RWPE1 (cell line): ENCODE measurements at regions not wholly inside any gene's neighbourhood (a gene's known extent, or its start where the extent isn't known, plus 50 kb on each side); places are given as distances from the start of the nearest gene placed in this dataset.
A peak's percentile ranks its signal among the peaks of the same experiment; 100 is the strongest.

Experiments
- CTCF ChIA-PET: fragments of 350-600 bp; sonication (Branson Sonifier 250); formaldehyde crosslinking; extraction: SDS; loops from one replicate; lab custom pipeline; 2021; lab: Yijun Ruan, JAX
- POLR2A ChIA-PET: fragments of 400-600 bp; formaldehyde crosslinking; extraction: SDS; loops from one replicate; lab custom pipeline; 2020; ENCODE audit warnings: antibody characterized with exemption; ENCODE audit not compliant: low non-redundant PET; lab: Yijun Ruan, JAX
- DNase-seq: peaks from one replicate; pipeline ENCODE4 v3.0.0; 2012; ENCODE audit warnings: low spot score
- H3K27ac ChIP-seq: fragments of 450-650 bp; 2 replicates; pipeline ENCODE4 v1.5.1; 2017
- CTCF ChIP-seq: fragments of 450-650 bp; conservative IDR thresholded peaks from 2 replicates; pipeline ENCODE4 v1.5.1; 2017; ENCODE audit warnings: low read depth, mild to moderate bottlenecking

GRCh38 chr15:66644000-66644787, 57.8 kb upstream of the SMAD6 start:
- no peak for TF ChIP-seq CTCF
- no peak overlapping the region for H3K27ac ChIP-seq
- ChIA-PET POLR2A (no interaction called here), CTCF (no interaction called here)
- DNase-seq: no peak

GRCh38 chr15:66644869-66645268, 57.2 kb upstream of the SMAD6 start:
- no peak overlapping the region for H3K27ac ChIP-seq
- CTCF ChIA-PET: no interaction called here
- no peak for TF ChIP-seq CTCF
- no peak for DNase-seq
- POLR2A ChIA-PET: no interaction called here

- ChIA-PET POLR2A (no interaction called here), CTCF (interaction anchor here (0.6 to 0.9 kb wide), 2 partner anchors 28 to 64 kb away, joined by 3 to 4 read pairs; no protein-coding TSS in a partner anchor)
- TF ChIP-seq CTCF: no peak
Measured at GRCh38 chr15:66646308-66646707, 55.7 kb upstream of the SMAD6 start.

GRCh38 chr15:66646799-66647198, 55.2 kb upstream of the SMAD6 start:
- no peak for TF ChIP-seq CTCF
- DNase-seq: no peak
- peak overlapping the region; percentile 19 for H3K27ac ChIP-seq
- ChIA-PET CTCF (interaction anchor here (0.6 to 0.8 kb wide), 2 partner anchors 27 to 65 kb away, joined by 3 read pairs; no protein-coding TSS in a partner anchor), POLR2A (no interaction called here)

More at GRCh38 chr15:66646308-66646707, 55.7 kb upstream of the SMAD6 start:
- H3K27ac ChIP-seq: no peak overlapping the region
- DNase-seq: no peak

GRCh38 chr15:66647358-66647757, 54.7 kb upstream of the SMAD6 start:
- no peak for TF ChIP-seq CTCF
- H3K27ac ChIP-seq: peak overlapping the region; percentile 19
- no peak for DNase-seq
- ChIA-PET CTCF (interaction anchor here (0.8 kb wide), 1 partner anchor 28 kb away, joined by 3 read pairs; no protein-coding TSS in a partner anchor), POLR2A (no interaction called here)

- TF ChIP-seq CTCF: no peak
- ChIA-PET POLR2A (no interaction called here), CTCF (no interaction called here)
- H3K27ac ChIP-seq: no peak overlapping the region
- DNase-seq: no peak
Measured at GRCh38 chr15:66648588-66648987, 53.4 kb upstream of the SMAD6 start.
